Right cardiac atrium (tissue), 5 donors: ENCODE measurements at regions not wholly inside any gene's neighbourhood (a gene's known extent, or its start where the extent isn't known, plus 50 kb on each side); places are given as distances from the start of the nearest gene placed in this dataset.
A peak's percentile ranks its signal among the peaks of the same experiment; 100 is the strongest.
"Not testable (repeated sequence)": the region's sequence is repeated elsewhere in the genome, so short reads cannot be mapped to it uniquely, and the experiment has no call there.

ENCODE experiments used
- ATAC-seq, 2 donors: fragments of 200-7000 bp; cut with Tn5 transposase; one replicate each; pipeline versions ENCODE4 v1.8.0 to v1.9.1; 2020; ENCODE audit warnings: moderate library complexity in 2 of 2, mild to moderate bottlenecking in 1 of 2
- DNase-seq, 3 donors: peaks; one replicate each; pipeline ENCODE4 v3.0.0-alpha.2; 2020
- H3K27ac ChIP-seq: one replicate; pipeline ENCODE4 v1.5.1; 2013; ENCODE audit warnings: mild to moderate bottlenecking, low read length, control low read depth, moderate library complexity
- H3K27me3 ChIP-seq: one replicate; pipeline ENCODE4 v1.6.1; 2013; ENCODE audit not compliant: control insufficient read depth, insufficient read depth
- H3K4me1 ChIP-seq: one replicate; pipeline ENCODE4 v1.6.1; 2013; ENCODE audit warnings: low read length; ENCODE audit not compliant: control insufficient read depth, insufficient read depth
- H3K4me3 ChIP-seq: one replicate; pipeline ENCODE4 v1.5.1; 2013; ENCODE audit warnings: low read length, control low read depth
- H3K9me3 ChIP-seq: one replicate; pipeline ENCODE4 v1.6.1; 2013; ENCODE audit warnings: low read length; ENCODE audit not compliant: control insufficient read depth
- WGBS: extraction: QIAGEN DNeasy Blood & Tissue Kit; methylation state at CpG from one replicate; pipeline ENCODE4 v1.1.7; 2013; 5-methylcytosine and 5-hydroxymethylcytosine counted together
- intact Hi-C, 4 donors: fragments of 100-400 bp; cut with DNase I; formaldehyde crosslinking; loops; one replicate each; pipeline versions ENCODE4 v1.11.0 to v1.14.0; 2022 to 2023
- donor health status: healthy with polysubstance abuse.
- donor health status: DM: no; HTN: yes; CAD: no.
- donor health status: DM: no; HTN: no; CAD: no.
- donor health status: DM: no; HTN: yes; CAD: no; lungs with severe emphysema.
- donor health status: DM: yes; HTN: yes; CAD: no.

DNA sequence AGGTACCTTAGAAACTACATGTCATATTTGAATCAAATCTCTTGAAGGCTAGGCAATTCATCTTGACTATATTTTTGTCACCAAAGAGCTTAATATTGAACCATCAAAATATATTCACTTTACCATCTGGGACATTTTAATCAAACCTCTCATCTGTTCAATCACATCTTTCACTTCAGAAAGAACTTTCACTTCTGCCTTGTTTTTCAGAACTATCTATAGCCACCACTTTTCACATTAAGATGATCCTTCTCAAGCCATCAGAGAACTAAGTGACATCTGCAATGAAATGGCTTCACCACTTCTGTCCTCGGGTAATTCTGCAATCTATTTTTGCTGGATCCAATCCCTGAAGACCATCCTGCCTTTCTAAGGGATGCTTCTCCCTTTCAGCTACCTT lies 57.8 kb downstream of the OR2B2 start:
- no peak overlapping the region for H3K4me3 ChIP-seq
- 86% methylated on average over 1 of the region's 1 CpG for WGBS
- DNase-seq (no peak), ATAC-seq (no peak)
- intact Hi-C loops, result no loop called here
- no peaks in the 10 kb centered on the region for H3K27me3 ChIP-seq
- H3K27ac ChIP-seq, result no peak overlapping the region
- no peaks in the 10 kb centered on the region for H3K9me3 ChIP-seq
- H3K4me1 ChIP-seq, result no peaks in the 10 kb centered on the region

DNA sequence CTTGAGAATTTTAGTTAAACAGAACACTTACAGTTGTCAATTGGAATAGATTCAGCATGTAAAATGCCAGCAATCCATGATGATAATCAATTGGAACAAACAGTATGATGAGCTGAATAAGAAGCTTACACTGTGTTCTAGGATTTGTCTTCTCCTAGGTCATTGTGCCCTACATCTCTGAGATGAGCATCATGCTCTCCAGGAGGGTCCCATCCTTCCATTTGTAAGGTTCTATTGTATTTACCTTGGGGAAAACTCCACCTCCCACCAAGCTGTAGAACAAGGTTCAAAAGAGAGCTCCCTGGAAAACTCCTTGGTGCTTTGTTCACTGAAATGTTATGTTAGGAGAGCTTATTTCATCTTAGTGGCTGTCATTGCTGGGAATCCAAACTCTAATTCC lies 60.8 kb downstream of the OR2B2 start:
- no peak for DNase-seq
- Histone ChIP-seq H3K9me3 (no peaks in the 10 kb centered on the region), H3K4me1 (no peaks in the 10 kb centered on the region), H3K27me3 (no peaks in the 10 kb centered on the region), H3K4me3 (no peak overlapping the region), H3K27ac (no peak overlapping the region)
- intact Hi-C loops, result no loop called here
- no peak for ATAC-seq

DNA sequence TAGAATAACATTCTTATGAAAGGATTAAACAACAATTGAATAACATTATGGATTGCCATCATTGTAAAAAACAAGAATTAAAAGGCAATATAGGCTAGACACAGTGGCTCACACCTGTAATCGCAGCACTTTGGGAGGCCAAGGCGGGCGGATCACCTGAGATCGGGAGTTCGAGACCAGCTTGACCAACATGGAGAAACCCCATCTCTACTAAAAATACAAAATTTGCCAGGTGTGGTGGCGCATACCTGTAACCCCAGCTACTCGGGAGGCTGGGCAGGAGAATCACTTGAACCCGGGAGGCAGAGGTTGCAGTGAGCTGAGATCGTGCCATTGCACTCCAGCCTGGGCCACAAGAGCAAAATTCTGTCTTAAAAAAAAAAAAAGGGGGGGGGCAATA lies 63.2 kb downstream of the OR2B2 start:
- H3K4me3 ChIP-seq, H3K27me3 ChIP-seq, ATAC-seq, H3K4me1 ChIP-seq, intact Hi-C loops, DNase-seq, H3K27ac ChIP-seq, H3K9me3 ChIP-seq: not testable (repeated sequence)
- 96% methylated on average over 9 of the region's 9 CpGs for WGBS

DNA sequence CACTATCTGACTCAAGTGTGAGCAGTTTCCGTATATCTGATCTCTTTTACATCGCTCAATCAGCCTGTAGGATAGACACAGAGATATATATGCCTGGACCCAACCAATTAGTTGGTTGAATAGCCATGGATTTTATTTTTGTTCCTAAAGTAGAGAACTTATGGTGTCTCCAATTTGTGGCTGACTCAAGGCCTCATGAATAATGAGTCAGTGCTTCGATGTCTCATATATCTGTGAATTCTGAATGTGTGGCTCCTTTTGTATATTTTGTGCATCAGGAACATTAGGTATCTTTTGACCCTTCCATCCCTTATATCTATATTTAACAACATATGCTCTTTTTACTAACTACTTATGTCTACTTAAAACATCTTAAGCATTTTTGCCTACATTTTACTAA lies 64.5 kb downstream of the OR2B2 start:
- DNase-seq (no peak), ATAC-seq (no peak)
- H3K27ac ChIP-seq, result no peak overlapping the region
- WGBS, result 94% methylated on average over 3 of the region's 3 CpGs
- H3K9me3 ChIP-seq, result no peaks in the 10 kb centered on the region
- H3K4me3 ChIP-seq, result no peak overlapping the region
- no peaks in the 10 kb centered on the region for H3K27me3 ChIP-seq
- no peaks in the 10 kb centered on the region for H3K4me1 ChIP-seq
- intact Hi-C loops, result no loop called here

DNA sequence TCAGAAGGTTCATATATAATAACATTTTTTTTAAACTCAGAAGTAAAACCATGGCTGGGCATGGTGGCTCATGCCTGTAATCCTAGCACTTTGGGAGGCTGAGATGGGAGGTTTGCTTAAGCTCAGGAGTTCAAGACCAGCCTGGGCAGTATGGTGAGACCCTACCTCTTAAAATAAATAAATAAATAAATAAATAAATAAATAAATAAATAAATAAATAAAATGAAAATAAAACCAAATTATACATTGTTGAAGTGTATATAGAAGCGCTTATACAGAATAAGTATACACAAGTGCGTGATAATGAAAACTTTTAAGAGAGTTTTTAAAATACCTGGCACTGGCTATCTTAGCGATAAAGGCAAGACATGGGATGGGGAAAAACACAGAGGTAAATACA lies 71.6 kb downstream of the OR2B2 start:
- 98% methylated on average over 3 of the region's 3 CpGs for WGBS
- ATAC-seq (no peak), DNase-seq (no peak)
- intact Hi-C loops, result no loop called here
- no peaks in the 10 kb centered on the region for H3K27me3 ChIP-seq
- H3K9me3 ChIP-seq, result no peaks in the 10 kb centered on the region
- H3K4me3 ChIP-seq, result no peak overlapping the region
- H3K27ac ChIP-seq, result no peak overlapping the region
- no peaks in the 10 kb centered on the region for H3K4me1 ChIP-seq

DNA sequence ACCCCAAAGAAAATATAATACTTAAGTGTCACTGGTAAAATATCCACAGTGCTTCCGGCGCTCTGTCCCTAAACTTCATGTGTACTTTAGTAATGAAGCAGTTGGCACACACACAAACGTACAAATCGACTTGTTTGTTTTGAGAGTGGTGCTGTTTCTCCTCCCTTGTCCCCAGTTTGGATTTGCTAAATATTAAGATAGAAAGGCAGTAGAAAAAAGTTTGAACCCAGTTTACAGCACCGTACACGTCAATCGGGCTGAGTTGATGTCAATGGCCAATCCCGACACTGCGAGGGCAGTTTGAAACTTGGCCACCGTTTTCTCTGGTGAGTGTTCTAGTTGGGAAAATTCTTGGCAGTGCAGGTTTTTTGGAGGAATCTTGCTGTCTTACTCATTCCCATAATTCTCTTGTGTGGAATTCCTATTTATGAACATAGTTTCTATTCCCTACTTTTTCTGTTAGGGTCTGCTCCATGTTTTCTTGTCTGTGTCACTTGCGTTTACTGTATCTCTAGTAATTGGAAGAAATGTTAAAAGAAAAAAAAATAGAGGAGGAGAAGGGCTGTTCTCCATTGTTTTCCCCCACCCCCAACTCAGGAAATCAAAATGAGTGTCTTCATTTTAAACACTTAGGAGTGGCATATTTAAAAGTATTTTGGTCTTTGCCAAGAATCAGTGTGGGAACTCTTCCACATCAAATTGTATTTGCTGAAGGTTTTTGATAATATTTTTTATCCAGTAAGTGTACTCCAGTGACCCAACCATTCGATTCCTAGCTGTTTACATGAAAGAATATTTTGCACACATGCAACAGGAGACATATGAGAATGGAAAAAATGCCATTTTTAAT lies 72.3 kb downstream of the OR2B2 start:
- H3K4me1 ChIP-seq, result no peaks in the 10 kb centered on the region
- H3K27ac ChIP-seq, result no peak overlapping the region
- WGBS, result 6% methylated on average over 12 of the region's 12 CpGs
- intact Hi-C loops, result loop anchor here in 1 of 4 donors (10.0 kb wide), 1 partner anchor 55 kb away; a partner anchor contains a TSS
- no peaks in the 10 kb centered on the region for H3K9me3 ChIP-seq
- ATAC-seq (peak; percentile 15 to 27), DNase-seq (peak in 2 of 3 donors; percentile 43 to 59)
- peak overlapping the region; percentile 56 for H3K4me3 ChIP-seq
- H3K27me3 ChIP-seq, result no peaks in the 10 kb centered on the region

DNA sequence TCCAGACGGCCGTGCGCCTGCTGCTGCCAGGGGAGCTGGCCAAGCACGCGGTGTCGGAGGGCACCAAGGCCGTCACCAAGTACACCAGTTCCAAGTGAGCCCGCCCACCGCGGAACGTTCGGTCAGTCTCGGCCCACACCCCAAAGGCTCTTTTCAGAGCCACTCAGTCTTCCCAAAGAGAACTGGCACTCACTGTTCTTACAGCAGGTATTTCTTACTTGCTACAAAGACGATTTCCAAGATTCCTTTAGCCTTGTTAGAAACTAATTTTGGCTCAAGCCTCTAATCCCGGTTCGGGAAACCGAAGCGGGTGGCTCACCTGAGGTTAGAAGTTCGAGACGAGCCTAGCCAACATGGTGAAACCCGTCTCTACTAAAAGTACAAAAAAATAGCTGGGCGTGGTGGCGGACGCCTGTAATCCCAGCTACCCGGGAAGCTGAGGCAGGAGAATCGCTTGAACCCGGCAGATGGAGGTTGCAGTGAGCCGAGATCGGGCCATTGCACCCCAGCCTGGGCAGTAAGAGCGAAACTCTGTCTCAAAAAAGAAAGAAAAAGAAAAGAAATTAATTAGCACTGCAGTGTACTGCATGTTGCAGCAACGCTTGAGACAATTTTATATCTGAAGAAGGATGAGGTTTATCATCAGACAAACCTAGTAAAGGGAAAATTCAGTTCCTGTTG lies 73.1 kb downstream of the OR2B2 start:
- H3K27ac ChIP-seq, result peak overlapping the region; percentile 99
- intact Hi-C loops, result loop anchor here in 1 of 4 donors (10.0 kb wide), 1 partner anchor 56 kb away; a partner anchor contains a TSS
- no peaks in the 10 kb centered on the region for H3K9me3 ChIP-seq
- no peaks in the 10 kb centered on the region for H3K27me3 ChIP-seq
- H3K4me3 ChIP-seq, result peak overlapping the region; percentile 56
- no peaks in the 10 kb centered on the region for H3K4me1 ChIP-seq
- WGBS, result under 1% methylated on average over 31 of the region's 31 CpGs
- ATAC-seq (peak; percentile 65 to 75), DNase-seq (peak; percentile 37 to 83 (median 69))

DNA sequence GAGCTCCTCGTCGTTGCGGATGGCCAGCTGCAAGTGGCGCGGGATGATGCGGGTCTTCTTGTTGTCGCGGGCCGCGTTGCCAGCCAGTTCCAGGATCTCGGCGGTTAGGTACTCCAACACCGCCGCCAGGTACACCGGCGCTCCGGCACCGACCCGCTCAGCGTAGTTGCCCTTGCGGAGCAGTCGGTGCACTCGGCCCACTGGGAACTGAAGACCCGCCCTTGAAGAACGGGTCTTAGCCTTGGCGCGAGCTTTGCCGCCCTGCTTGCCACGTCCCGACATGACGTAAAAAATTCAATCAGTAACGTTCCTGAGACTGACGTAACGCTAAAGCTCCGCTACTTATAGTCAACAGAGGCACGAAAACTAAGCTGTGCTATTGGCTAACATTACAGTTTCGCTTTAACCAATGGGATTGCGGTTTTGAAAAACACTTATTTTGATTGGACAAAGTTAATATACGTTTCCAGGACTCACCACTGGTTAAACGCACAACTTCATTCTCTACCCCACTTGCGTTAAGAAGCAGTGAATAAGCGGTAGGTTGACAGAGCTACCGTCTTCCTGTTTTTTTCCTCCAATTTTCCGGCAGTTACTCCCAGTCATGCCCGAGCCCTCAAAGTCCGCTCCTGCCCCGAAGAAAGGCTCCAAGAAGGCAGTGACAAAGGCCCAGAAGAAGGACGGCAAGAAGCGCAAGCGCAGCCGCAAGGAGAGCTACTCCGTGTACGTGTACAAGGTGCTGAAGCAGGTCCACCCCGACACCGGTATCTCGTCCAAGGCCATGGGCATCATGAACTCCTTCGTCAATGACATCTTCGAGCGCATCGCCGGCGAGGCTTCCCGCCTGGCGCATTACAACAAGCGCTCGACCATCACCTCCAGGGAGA lies 73.9 kb downstream of the OR2B2 start:
- intact Hi-C loops, result loop anchor here in 1 of 4 donors (10.0 kb wide), 1 partner anchor 56 kb away; a partner anchor contains a TSS
- whole genome bisulfite sequencing, result under 1% methylated on average over 66 of the region's 66 CpGs
- no peaks in the 10 kb centered on the region for H3K4me1 ChIP-seq

DNA sequence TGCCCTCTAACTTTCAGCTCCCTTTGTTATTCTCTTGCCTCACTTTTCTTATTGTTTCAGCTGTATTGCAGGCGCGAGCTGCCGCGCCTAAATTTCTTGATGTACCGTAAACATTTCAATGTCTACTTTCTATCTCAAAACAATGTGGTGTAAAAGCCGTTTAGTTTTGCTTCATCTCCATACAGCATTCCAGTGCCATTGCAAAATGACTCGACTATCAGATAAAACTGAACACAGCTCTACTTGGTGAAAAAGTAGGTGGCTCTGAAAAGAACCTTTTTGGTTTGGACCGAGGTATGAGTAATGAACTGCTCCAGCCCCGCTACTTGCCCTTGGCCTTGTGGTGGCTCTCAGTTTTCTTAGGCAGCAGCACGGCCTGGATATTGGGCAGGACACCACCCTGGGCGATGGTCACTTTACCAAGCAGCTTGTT lies 74.6 kb downstream of the OR2B2 start:
- intact Hi-C loops, result loop anchor here in 1 of 4 donors (10.0 kb wide), 1 partner anchor 57 kb away; a partner anchor contains a TSS
- no peaks in the 10 kb centered on the region for H3K9me3 ChIP-seq
- ATAC-seq (peak; percentile 61 to 64), DNase-seq (no peak)
- H3K27ac ChIP-seq, result peak overlapping the region; percentile 99
- H3K4me3 ChIP-seq, result peak overlapping the region; percentile 56
- H3K27me3 ChIP-seq, result no peaks in the 10 kb centered on the region
- WGBS, result under 1% methylated on average over 11 of the region's 11 CpGs
- no peaks in the 10 kb centered on the region for H3K4me1 ChIP-seq

More for the DNA sequence above, 73.9 kb downstream of the OR2B2 start:
- no peaks in the 10 kb centered on the region for H3K27me3 ChIP-seq
- peak; percentile 74 to 86 (median 84) for DNase-seq
- H3K27ac ChIP-seq, result peak overlapping the region; percentile 99
- peak overlapping the region; percentile 56 for H3K4me3 ChIP-seq
- peak; percentile 96 for ATAC-seq
- no peaks in the 10 kb centered on the region for H3K9me3 ChIP-seq

DNA sequence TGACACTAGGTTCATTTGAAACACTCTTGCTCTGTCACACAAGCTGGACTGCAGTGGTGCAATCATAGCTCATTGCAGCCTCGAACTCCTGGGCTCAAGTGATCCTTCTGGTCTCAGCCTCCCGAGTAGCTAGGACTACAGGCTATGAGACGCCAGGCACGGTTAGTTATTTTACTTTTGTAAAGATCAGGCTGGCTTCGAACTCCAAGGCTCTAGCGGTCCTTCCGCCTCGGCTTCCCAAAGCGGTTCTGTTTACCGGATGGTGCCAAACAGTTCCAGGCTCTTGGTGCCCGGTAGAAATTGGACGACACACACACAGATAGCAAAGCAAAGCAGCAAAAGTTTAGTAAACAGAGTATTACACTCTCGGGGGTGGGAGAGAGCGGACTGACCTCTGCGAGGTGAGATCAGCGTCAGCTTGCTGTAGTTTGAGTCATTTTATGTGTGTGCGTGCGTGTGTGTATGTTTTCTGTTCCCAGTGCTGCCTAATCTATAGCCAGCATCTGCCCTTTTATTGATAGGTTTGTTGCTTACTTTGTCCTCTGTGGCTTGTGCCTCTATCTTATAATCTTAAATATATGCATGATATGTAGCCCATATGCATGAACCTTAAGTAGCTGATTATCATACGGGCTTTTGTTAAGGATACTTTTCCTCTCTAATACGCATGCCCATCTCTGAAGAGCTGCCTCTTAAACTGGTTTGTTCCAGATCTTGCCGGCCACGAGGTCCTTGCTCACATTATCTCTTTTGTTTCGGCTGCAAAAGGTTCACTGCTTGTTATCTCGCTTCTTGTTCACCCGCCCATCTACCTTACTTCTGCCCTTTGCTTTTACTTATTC lies 75.2 kb downstream of the OR2B2 start:
- H3K9me3 ChIP-seq, result no peaks in the 10 kb centered on the region
- peak overlapping the region; percentile 99 for H3K27ac ChIP-seq
- H3K27me3 ChIP-seq, result no peaks in the 10 kb centered on the region
- intact Hi-C loops, result loop anchor here in 1 of 4 donors (10.0 kb wide), 1 partner anchor 58 kb away; a partner anchor contains a TSS
- ATAC-seq (peak; percentile 58 to 66), DNase-seq (peak in 1 of 3 donors; percentile 61)
- H3K4me3 ChIP-seq, result peak overlapping the region; percentile 56
- no peaks in the 10 kb centered on the region for H3K4me1 ChIP-seq
- WGBS, result 1% methylated on average over 25 of the region's 25 CpGs
